ENCODE measurements at regions not wholly inside any gene's neighbourhood (a gene's known extent, or its start where the extent isn't known, plus 50 kb on each side); places are given as distances from the start of the nearest gene placed in this dataset.
A peak's percentile ranks its signal among the peaks of the same experiment; 100 is the strongest.

DNA sequence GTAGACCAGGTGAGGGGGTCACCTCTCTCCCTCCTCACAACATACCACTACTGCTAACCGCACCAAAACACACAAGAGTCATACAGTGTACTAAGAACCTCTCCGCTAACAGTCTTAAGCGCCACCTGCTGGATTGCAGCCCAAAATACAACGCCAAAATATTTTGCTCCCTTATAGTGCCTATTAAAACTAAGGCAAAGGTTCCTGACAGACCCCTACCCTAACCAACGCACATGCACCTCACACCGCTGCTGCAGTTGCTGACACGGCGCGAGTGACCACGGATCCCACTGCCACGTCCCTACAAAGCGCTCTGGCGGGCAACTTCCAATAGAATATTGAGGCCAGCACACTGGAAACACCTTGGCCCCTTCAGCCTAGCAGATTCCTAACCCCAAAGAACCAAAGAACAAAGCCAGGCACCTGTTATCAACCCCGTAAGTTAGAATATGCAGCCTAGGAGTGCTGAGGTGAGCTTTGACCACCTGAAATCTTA is 563.6 kb upstream of the SEMA3D start:
- TF ChIP-seq, protein P1, sequence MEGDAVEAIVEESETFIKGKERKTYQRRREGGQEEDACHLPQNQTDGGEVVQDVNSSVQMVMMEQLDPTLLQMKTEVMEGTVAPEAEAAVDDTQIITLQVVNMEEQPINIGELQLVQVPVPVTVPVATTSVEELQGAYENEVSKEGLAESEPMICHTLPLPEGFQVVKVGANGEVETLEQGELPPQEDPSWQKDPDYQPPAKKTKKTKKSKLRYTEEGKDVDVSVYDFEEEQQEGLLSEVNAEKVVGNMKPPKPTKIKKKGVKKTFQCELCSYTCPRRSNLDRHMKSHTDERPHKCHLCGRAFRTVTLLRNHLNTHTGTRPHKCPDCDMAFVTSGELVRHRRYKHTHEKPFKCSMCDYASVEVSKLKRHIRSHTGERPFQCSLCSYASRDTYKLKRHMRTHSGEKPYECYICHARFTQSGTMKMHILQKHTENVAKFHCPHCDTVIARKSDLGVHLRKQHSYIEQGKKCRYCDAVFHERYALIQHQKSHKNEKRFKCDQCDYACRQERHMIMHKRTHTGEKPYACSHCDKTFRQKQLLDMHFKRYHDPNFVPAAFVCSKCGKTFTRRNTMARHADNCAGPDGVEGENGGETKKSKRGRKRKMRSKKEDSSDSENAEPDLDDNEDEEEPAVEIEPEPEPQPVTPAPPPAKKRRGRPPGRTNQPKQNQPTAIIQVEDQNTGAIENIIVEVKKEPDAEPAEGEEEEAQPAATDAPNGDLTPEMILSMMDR (IDR thresholded peaks at IDR 0.05): peak in 3 of 7 experiments; percentile 17 to 32 (median 20)
- no peak for TF ChIP-seq EP300 (IDR thresholded peaks at IDR 0.05)
